Upper lobe of left lung (tissue), 6 donors: ENCODE measurements at regions not wholly inside any gene's neighbourhood (a gene's known extent, or its start where the extent isn't known, plus 50 kb on each side); places are given as distances from the start of the nearest gene placed in this dataset.

Source experiments
- ATAC-seq, 2 donors: fragments of 200-7000 bp; cut with Tn5 transposase; one replicate each; pipeline ENCODE4 v1.9.1; 2022; ENCODE audit warnings: mild to moderate bottlenecking in 2 of 2, moderate library complexity in 2 of 2; ENCODE audit not compliant: low FRiP score in 2 of 2
- DNase-seq, 2 donors: peaks; one replicate each; pipeline ENCODE4 v3.0.0-alpha.2; 2019 to 2020
- H3K27ac ChIP-seq, 4 donors: fragments of 200-600 bp; sonication (generic); one replicate each; pipeline ENCODE4 v1.5.1; 2016 to 2019
- H3K27me3 ChIP-seq, 4 donors: fragments of 200-600 bp; sonication (generic); one replicate each; pipeline ENCODE4 v1.5.1; 2017 to 2019
- H3K36me3 ChIP-seq, 4 donors: fragments of 200-600 bp; sonication (generic); one replicate each; pipeline ENCODE4 v1.5.1; 2016 to 2019
- H3K4me1 ChIP-seq, 4 donors: fragments of 200-600 bp; sonication (generic); one replicate each; pipeline ENCODE4 v1.5.1; 2018 to 2019
- H3K4me3 ChIP-seq, 4 donors: fragments of 200-600 bp; sonication (generic); one replicate each; pipeline ENCODE4 v1.5.1; 2017 to 2019; ENCODE audit warnings: mild to moderate bottlenecking in 2 of 4, moderate library complexity in 1 of 4
- H3K9me3 ChIP-seq, 4 donors: fragments of 200-600 bp; sonication (generic); one replicate each; pipeline ENCODE4 v1.5.1; 2018 to 2019
- CTCF ChIP-seq, 6 experiments: fragments of 450-650 bp in 4 of 6; fragments of 200-600 bp in 2 of 6; sonication (generic) in 2 of 6; IDR thresholded peaks; one replicate each; pipeline ENCODE4 v1.5.1; 2016 to 2019; ENCODE audit warnings: antibody characterized with exemption in 6 of 6
- EP300 ChIP-seq, 4 donors: sonication (generic); formaldehyde crosslinking; IDR thresholded peaks; one replicate each; pipeline ENCODE4 v1.5.1; 2017; ENCODE audit warnings: antibody characterized with exemption in 4 of 4, control low read depth in 2 of 4
- POLR2A ChIP-seq, 4 donors: fragments of 450-650 bp; IDR thresholded peaks; one replicate each; pipeline ENCODE4 v1.5.1; 2016 to 2017; ENCODE audit warnings: antibody characterized with exemption in 4 of 4, mild to moderate bottlenecking in 2 of 4
- POLR2AphosphoS5 ChIP-seq, 2 donors: sonication (generic); formaldehyde crosslinking; IDR thresholded peaks; one replicate each; pipeline ENCODE4 v1.5.1; 2017; ENCODE audit warnings: antibody characterized with exemption in 2 of 2
- WGBS, 2 donors: methylation state at CpG; one replicate each; pipeline ENCODE4 v1.1.5; 2017 to 2018; 5-methylcytosine and 5-hydroxymethylcytosine counted together
- donor health status: DM: no; HTN: no; CAD: no; lungs with moderate emphysema.
- donor health status: DM: no; HTN: yes; CAD: no; lungs with severe emphysema.

DNA sequence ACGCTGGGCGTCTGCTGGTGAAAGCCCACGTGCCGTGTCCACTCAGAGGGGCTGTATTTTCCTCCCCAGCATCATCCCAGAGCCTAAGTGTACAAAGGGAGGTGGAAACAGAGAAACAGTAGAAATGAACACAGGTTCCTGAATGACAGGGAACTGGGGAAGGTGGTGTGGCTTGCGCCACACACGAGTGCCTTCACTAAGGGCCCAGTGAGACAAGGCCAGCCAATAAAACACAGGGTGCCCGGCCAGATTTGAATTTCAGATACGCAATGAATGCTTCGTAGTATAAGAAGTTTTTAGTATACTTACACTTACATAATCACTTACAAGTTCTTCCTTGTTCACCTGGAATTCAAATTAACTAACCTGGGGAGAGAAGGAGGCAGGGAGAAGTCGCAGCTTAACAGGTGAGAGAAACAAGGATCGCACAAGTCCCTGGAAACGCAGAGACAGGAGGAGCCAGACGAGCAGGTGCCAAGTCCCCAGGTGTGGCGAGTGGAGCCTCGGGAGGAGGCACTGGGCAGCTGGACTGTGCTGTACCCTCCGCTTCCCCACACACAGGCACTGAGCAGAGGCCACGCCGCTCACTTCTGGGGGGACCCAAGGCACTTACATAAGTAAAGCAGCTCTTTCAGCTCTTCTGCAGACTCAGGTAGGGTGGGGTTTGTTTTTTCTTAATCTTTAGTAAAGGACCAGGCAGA is 105.2 kb upstream of the MGMT start:
- Histone ChIP-seq H3K4me1 (no peaks in the 10 kb centered on the region), H3K27me3 (no peaks in the 10 kb centered on the region), H3K27ac (no peak overlapping the region), H3K9me3 (peaks cover 0 to 2% (median 1%) of the 10 kb centered on the region in 4 donors), H3K36me3 (no peaks in the 10 kb centered on the region), H3K4me3 (no peak overlapping the region)
- no peak for TF ChIP-seq CTCF (IDR thresholded peaks at IDR 0.05)
- TF ChIP-seq POLR2A (IDR thresholded peaks at IDR 0.05): no peak
- TF ChIP-seq EP300 (IDR thresholded peaks at IDR 0.05): no peak
- TF ChIP-seq POLR2AphosphoS5 (IDR thresholded peaks at IDR 0.05): no peak
- ATAC-seq: peak in 1 of 2 donors; percentile 70
- 68 to 78% methylated on average over 14 to 18 of the region's 18 CpGs for WGBS, 2 donors
- DNase-seq: peak in 1 of 2 donors; percentile 55

DNA sequence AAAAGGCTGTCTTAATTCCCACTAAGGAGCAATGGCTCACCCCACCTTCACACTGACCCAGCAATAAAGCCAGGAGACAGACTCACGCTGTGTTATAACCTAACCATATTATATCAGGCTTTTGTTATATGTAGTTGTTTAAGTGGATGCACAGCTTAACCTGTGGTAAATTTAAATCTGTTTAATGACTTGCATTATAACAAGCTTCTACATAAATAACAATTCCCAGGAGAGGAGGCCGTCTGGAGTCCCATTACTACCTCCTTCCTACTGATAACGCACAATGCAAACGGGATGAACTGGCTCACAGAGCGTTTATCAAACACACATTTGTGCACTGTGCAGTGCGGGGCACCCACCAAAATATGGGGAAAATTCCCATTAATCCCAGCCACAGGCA is 102.1 kb upstream of the MGMT start:
- H3K4me1 ChIP-seq: no peaks in the 10 kb centered on the region
- H3K4me3 ChIP-seq: no peak overlapping the region
- TF ChIP-seq POLR2A (IDR thresholded peaks at IDR 0.05) (no peak), POLR2AphosphoS5 (IDR thresholded peaks at IDR 0.05) (no peak), EP300 (IDR thresholded peaks at IDR 0.05) (no peak), CTCF (IDR thresholded peaks at IDR 0.05) (no peak)
- ATAC-seq (no peak), DNase-seq (no peak)
- H3K27ac ChIP-seq: no peak overlapping the region
- no peaks in the 10 kb centered on the region for H3K9me3 ChIP-seq
- 83 to 86% methylated on average over 6 of the region's 6 CpGs for WGBS, 2 donors
- H3K36me3 ChIP-seq: no peaks in the 10 kb centered on the region
- no peaks in the 10 kb centered on the region for H3K27me3 ChIP-seq

DNA sequence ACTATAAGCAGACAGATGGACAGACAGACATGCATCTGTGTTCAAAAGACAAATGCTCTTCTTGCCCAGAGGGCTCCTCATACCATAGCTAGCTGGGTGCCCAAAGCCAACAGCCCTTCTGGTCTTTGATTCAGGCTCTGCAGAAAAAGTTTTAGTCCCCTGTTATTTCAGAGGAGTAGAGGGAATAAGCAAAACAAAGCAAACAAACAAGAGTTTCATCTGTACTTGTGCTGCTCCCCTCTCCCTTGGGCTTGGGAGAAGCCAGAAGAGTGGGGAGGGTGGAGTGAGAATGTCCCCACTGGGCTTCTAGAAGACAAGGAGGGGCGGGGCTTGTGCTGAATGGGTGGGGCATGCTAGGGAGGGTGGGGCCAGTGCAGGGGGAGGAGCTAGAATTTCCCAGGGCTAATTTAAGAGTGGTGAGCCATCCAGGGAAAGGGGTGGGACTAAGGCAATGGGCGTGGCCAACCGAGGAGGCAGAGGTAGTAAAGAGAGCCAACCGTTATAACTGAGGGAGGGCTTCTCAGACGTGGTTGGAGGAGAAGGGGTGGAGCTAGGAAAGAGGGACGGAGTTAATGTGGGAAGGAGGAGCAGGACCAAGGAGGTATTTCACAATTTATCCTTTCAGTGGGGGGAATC is 101.2 kb upstream of the MGMT start:
- 82 to 83% methylated on average over 6 of the region's 6 CpGs for WGBS, 2 donors
- Histone ChIP-seq H3K36me3 (no peaks in the 10 kb centered on the region), H3K27ac (no peak overlapping the region), H3K4me1 (no peaks in the 10 kb centered on the region), H3K9me3 (no peaks in the 10 kb centered on the region), H3K4me3 (no peak overlapping the region), H3K27me3 (no peaks in the 10 kb centered on the region)
- no peak for ATAC-seq
- TF ChIP-seq CTCF (IDR thresholded peaks at IDR 0.05) (no peak), POLR2AphosphoS5 (IDR thresholded peaks at IDR 0.05) (no peak), POLR2A (IDR thresholded peaks at IDR 0.05) (no peak), EP300 (IDR thresholded peaks at IDR 0.05) (no peak)
- no peak for DNase-seq

DNA sequence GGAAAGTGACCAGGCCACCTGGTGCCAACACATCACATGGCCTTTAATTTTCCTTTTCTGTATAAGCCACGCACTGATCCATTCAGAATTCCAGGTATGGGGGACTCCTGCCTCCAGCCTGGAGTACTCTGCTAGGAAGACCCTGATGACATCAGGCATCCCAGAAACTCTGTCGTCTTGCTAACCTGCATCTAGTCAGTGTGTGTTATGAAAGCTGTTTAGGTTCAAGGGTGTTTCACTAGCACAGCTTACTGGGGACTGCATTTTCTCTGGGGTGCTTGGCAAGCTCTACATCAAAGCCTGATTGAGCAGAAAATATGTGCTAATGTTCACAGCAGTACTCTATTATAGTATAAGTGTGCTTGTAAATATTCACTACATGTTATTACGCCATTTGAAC is 100.6 kb upstream of the MGMT start:
- ATAC-seq (no peak), DNase-seq (no peak)
- Histone ChIP-seq H3K27ac (no peak overlapping the region), H3K9me3 (no peaks in the 10 kb centered on the region), H3K27me3 (no peaks in the 10 kb centered on the region), H3K36me3 (no peaks in the 10 kb centered on the region), H3K4me3 (no peak overlapping the region), H3K4me1 (no peaks in the 10 kb centered on the region)
- TF ChIP-seq POLR2AphosphoS5 (IDR thresholded peaks at IDR 0.05) (no peak), POLR2A (IDR thresholded peaks at IDR 0.05) (no peak), EP300 (IDR thresholded peaks at IDR 0.05) (no peak), CTCF (IDR thresholded peaks at IDR 0.05) (no peak)
- 89 to 90% methylated on average over 3 of the region's 3 CpGs for WGBS, 2 donors

DNA sequence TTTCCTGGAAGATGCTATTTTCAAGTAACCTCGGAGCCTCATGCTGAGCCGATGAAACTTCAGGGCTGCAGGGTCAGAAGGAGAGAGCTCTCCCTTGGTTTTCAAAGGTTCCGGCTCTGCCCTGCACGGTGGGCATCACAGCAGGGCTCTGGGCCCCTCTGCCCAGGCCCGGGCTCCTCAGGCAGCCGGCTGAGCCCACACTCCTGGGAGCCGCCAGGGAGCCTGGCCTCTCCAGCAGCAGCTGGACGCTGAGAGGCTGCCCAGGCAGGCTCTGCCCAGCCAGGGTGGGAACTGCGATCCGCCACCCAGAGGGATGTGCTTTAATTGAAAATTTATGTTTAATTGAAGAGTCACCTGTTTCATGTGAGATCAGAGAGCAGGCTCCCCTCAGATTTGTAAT is 97.5 kb upstream of the MGMT start:
- DNase-seq: peak in 1 of 2 donors; percentile 45
- no peaks in the 10 kb centered on the region for H3K27me3 ChIP-seq
- no peak overlapping the region for H3K27ac ChIP-seq
- no peaks in the 10 kb centered on the region for H3K36me3 ChIP-seq
- H3K4me1 ChIP-seq: no peaks in the 10 kb centered on the region
- TF ChIP-seq EP300 (IDR thresholded peaks at IDR 0.05) (no peak), POLR2AphosphoS5 (IDR thresholded peaks at IDR 0.05) (no peak), CTCF (IDR thresholded peaks at IDR 0.05) (no peak), POLR2A (IDR thresholded peaks at IDR 0.05) (no peak)
- no peaks in the 10 kb centered on the region for H3K9me3 ChIP-seq
- 57 to 78% methylated on average over 10 of the region's 10 CpGs for WGBS, 2 donors
- ATAC-seq: no peak
- no peak overlapping the region for H3K4me3 ChIP-seq
